ENCODE measurements at regions not wholly inside any gene's neighbourhood (a gene's known extent, or its start where the extent isn't known, plus 50 kb on each side); places are given as distances from the start of the nearest gene placed in this dataset.

GRCh38 chr5:107278774-107279173, 392.0 kb downstream of the EFNA5 start:
- no peak for TF ChIP-seq CTCF (IDR thresholded peaks at IDR 0.05; ENCODE audit: low read length)
- no peak for TF ChIP-seq EZH2 (IDR thresholded peaks at IDR 0.05; ENCODE audit: borderline replicate concordance, low read length)
